ENCODE measurements at regions not wholly inside any gene's neighbourhood (a gene's known extent, or its start where the extent isn't known, plus 50 kb on each side); places are given as distances from the start of the nearest gene placed in this dataset.

DNA sequence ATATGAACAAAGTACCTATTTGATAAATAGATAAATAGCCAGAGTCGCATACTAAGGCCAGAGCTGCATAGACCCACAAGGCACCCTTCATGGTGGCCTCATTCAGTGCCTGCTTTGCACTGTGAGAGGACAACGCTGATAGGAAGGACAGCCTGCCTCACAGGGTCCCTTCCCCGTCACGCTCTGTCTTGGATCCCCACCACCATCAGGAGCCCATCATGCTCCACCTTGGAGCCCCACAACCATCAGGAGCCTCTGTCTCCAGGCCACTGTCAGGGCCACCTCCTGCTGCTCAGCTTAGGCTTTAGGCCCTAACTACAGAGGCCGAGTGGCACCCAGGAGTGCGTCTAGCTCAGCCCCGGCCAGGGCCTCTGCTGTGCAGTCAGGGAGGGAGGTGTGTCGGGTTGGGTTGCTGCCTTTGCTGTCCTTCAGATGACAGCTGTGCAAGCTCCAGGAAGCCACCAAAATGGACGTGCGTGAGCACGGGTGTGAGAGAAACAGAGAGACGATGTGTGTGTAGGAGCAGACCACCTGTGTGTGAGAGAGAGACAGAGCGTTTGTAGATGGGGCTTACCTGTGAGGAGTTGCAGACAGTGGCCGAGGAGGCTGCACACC is 516.9 kb downstream of the GLRX3 start:
- Histone ChIP-seq H3K23ac (ENCODE audit: insufficient read length, low read depth, low read length) (no peak overlapping the region), H3K18ac (ENCODE audit: insufficient read length, low read depth, low read length) (no peak overlapping the region), H3T11ph (ENCODE audit: low read length) (no peak overlapping the region), H3K79me2 (ENCODE audit: insufficient read depth, low read length) (no peaks in the 10 kb centered on the region), H3K23me2 (ENCODE audit: insufficient read length, low read depth, low read length, poor library complexity, severe bottlenecking) (no peaks in the 10 kb centered on the region), H2BK5ac (ENCODE audit: insufficient read length, low read length) (no peak overlapping the region), H3K27ac (ENCODE audit: insufficient read length, low read depth, low read length) (no peak overlapping the region), H4K5ac (ENCODE audit: insufficient read length, low read depth, low read length) (no peak overlapping the region), H2BK15ac (ENCODE audit: low read depth, low read length) (no peak overlapping the region), H3K79me1 (ENCODE audit: insufficient read depth, low read depth, low read length, poor library complexity, severe bottlenecking) (no peaks in the 10 kb centered on the region), H3K9ac (ENCODE audit: extremely low read depth, insufficient read length, low read length) (no peak overlapping the region), H3K9me3 (ENCODE audit: control insufficient read depth, low read depth, low read length) (no peaks in the 10 kb centered on the region), H2AFZ (ENCODE audit: low read length) (no peak overlapping the region), H4K8ac (replicated peaks; ENCODE audit: insufficient read length, low read depth, low read length) (no peak overlapping the region), H3K4me2 (ENCODE audit: insufficient read depth, insufficient read length, low read length) (no peak overlapping the region), H4K20me1 (ENCODE audit: control insufficient read depth, insufficient read depth, insufficient read length) (no peaks in the 10 kb centered on the region), H3K27me3 (ENCODE audit: insufficient read depth, low read length) (no peaks in the 10 kb centered on the region), H2BK120ac (ENCODE audit: low read depth, low read length, poor library complexity, severe bottlenecking) (no peak overlapping the region), H2BK20ac (ENCODE audit: low read depth, low read length, poor library complexity, severe bottlenecking) (no peak overlapping the region), H3K4me1 (ENCODE audit: insufficient read depth, low read length) (no peaks in the 10 kb centered on the region; the same call in 1 of the 2 replicates), H2BK12ac (ENCODE audit: insufficient read length, low read depth, low read length) (no peak overlapping the region), H4K91ac (ENCODE audit: insufficient read length, low read depth, low read length) (no peak overlapping the region), H2AK5ac (ENCODE audit: insufficient read length, low read length) (no peak overlapping the region), H3K14ac (ENCODE audit: insufficient read depth, low read length) (no peak overlapping the region; the same call in 1 of the 2 replicates), H3K4ac (ENCODE audit: low read depth, low read length) (no peak overlapping the region), H3K56ac (ENCODE audit: insufficient read length, low read depth, low read length) (no peak overlapping the region)
- Mint-ChIP-seq H3K4me1 (peaks cover 2 to 12% of the 10 kb centered on the region in 2 experiments; a peak in 2 of 4 replicates), H3K9me3 (no peaks in the 10 kb centered on the region; a peak in 1 of 5 replicates), H3K4me3 (no peak overlapping the region), H3K27ac (no peak overlapping the region), H3K36me3 (ENCODE audit: insufficient read depth in 1 of 3, low read depth in 3 of 3) (no peaks in the 10 kb centered on the region; a peak in 1 of 7 replicates), H3K27me3 (ENCODE audit: low read depth) (peaks cover 4% of the 10 kb centered on the region; the same call in 1 of the 2 replicates)
- no CpG with 5 or more reads among the region's 14 CpGs for WGBS (ENCODE audit: extremely low coverage, insufficient read length, low lambda C conversion rate)
- DNase-seq: no peak
- TF ChIP-seq, protein P1, sequence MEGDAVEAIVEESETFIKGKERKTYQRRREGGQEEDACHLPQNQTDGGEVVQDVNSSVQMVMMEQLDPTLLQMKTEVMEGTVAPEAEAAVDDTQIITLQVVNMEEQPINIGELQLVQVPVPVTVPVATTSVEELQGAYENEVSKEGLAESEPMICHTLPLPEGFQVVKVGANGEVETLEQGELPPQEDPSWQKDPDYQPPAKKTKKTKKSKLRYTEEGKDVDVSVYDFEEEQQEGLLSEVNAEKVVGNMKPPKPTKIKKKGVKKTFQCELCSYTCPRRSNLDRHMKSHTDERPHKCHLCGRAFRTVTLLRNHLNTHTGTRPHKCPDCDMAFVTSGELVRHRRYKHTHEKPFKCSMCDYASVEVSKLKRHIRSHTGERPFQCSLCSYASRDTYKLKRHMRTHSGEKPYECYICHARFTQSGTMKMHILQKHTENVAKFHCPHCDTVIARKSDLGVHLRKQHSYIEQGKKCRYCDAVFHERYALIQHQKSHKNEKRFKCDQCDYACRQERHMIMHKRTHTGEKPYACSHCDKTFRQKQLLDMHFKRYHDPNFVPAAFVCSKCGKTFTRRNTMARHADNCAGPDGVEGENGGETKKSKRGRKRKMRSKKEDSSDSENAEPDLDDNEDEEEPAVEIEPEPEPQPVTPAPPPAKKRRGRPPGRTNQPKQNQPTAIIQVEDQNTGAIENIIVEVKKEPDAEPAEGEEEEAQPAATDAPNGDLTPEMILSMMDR (conservative IDR thresholded peaks at IDR 0.05): no peak

All from H9 (cell line).